ENCODE measurements at regions not wholly inside any gene's neighbourhood (a gene's known extent, or its start where the extent isn't known, plus 50 kb on each side); places are given as distances from the start of the nearest gene placed in this dataset.

DNA sequence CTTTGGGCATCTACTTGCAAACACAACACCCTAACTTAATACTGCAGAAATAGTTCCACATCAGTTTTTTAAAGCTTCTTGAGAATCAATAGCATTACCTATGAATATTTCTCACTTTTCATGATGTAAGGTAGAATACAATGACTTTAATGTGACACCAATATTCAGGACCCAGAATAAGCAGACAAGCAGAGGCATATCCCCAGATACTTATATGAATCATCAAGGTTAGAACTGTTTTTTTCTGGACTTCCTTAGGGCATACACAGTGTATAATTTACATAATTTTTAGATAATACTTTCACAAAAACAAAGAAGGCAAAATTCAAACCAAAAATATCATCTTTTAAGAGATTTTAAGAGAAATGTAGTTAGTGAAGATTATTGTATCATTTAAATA is 885.8 kb downstream of the FSCB start:
- Histone ChIP-seq H3K36me3 (ENCODE audit: insufficient read depth) (no peaks in the 10 kb centered on the region), H3K27ac (no peak overlapping the region), H3K79me2 (ENCODE audit: insufficient read depth, low read depth) (no peaks in the 10 kb centered on the region), H3K4me3 (IDR thresholded peaks at IDR 0.05; ENCODE audit: insufficient read depth, low read depth, low read length) (no peak overlapping the region), H3K4me2 (no peak overlapping the region), H2AFZ (ENCODE audit: low read depth) (no peak overlapping the region), H3K9ac (no peak overlapping the region), H3K27me3 (ENCODE audit: insufficient read depth, low read depth) (no peaks in the 10 kb centered on the region), H3K4me1 (ENCODE audit: low read depth, poor library complexity, severe bottlenecking) (peaks cover 3% of the 10 kb centered on the region), H4K20me1 (ENCODE audit: insufficient read depth) (no peaks in the 10 kb centered on the region)
- TF ChIP-seq, protein P1, sequence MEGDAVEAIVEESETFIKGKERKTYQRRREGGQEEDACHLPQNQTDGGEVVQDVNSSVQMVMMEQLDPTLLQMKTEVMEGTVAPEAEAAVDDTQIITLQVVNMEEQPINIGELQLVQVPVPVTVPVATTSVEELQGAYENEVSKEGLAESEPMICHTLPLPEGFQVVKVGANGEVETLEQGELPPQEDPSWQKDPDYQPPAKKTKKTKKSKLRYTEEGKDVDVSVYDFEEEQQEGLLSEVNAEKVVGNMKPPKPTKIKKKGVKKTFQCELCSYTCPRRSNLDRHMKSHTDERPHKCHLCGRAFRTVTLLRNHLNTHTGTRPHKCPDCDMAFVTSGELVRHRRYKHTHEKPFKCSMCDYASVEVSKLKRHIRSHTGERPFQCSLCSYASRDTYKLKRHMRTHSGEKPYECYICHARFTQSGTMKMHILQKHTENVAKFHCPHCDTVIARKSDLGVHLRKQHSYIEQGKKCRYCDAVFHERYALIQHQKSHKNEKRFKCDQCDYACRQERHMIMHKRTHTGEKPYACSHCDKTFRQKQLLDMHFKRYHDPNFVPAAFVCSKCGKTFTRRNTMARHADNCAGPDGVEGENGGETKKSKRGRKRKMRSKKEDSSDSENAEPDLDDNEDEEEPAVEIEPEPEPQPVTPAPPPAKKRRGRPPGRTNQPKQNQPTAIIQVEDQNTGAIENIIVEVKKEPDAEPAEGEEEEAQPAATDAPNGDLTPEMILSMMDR (conservative IDR thresholded peaks at IDR 0.05; ENCODE audit: low read depth, low read length) = no peak

DNA sequence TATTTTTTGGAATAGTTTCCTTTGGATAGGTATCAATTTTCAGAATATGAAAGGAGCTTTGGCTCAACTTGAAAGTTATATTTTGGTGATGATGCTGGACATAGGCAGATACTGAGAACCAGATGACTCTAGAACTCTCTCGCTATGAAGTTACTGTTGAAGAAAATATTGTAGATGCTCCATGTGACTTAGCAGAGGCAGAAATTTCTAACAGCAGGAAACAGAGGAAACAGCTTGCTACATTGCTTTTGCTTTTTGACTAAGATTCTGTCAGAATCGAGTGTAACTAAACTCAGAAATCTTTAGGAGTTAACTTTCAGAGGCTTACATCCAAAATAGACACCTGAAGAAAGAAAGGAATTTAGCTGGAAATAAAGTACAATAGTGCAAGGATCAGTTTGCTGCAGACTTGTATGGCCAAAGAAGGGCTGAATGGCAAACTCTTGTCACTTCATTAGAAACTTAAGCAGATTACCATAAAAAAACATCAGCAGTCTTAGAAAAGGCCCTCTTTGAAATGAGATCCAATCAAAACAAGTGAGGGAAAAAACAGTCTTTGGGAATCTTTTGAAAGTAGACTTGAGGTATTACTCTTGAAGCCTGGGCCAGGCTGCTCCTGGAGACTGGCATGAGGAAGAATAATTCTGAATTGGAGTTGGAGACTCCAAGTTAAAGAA is 911.8 kb downstream of the FSCB start:
- H3K9ac ChIP-seq = no peak overlapping the region
- H3K79me2 ChIP-seq (ENCODE audit: insufficient read depth, low read depth) = no peaks in the 10 kb centered on the region
- TF ChIP-seq, protein P1 (conservative IDR thresholded peaks at IDR 0.05; ENCODE audit: low read depth, low read length) = no peak
- H3K27me3 ChIP-seq (ENCODE audit: insufficient read depth, low read depth) = no peaks in the 10 kb centered on the region
- no peak overlapping the region for H3K27ac ChIP-seq
- H3K36me3 ChIP-seq (ENCODE audit: insufficient read depth) = no peaks in the 10 kb centered on the region
- H2AFZ ChIP-seq (ENCODE audit: low read depth) = no peak overlapping the region
- H3K4me1 ChIP-seq (ENCODE audit: low read depth, poor library complexity, severe bottlenecking) = no peaks in the 10 kb centered on the region
- no peak overlapping the region for H3K4me3 ChIP-seq (IDR thresholded peaks at IDR 0.05; ENCODE audit: insufficient read depth, low read depth, low read length)
- H3K4me2 ChIP-seq = no peak overlapping the region
- H4K20me1 ChIP-seq (ENCODE audit: insufficient read depth) = no peaks in the 10 kb centered on the region

DNA sequence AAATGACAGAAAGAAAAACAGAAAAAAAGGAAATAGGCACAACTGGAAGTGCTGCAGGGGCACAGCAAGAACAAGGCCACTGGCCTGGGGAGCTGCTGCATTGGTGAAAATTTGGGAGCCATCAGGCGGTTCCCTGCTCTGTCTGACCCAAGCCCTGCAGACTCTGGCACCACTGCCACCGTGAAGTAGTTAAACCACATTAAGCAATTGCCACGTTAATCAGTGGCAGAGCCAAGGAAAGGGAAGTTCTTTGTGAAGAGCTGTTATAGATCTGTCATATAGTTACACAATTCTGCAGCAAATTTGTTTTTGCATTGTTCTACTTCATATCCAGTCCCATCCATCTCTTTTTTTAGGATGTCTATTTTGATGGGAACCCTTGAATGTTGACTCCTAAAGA is 915.3 kb downstream of the FSCB start:
- Histone ChIP-seq H3K4me2 (no peak overlapping the region), H3K9ac (no peak overlapping the region), H3K4me1 (ENCODE audit: low read depth, poor library complexity, severe bottlenecking) (no peaks in the 10 kb centered on the region), H3K27ac (no peak overlapping the region), H3K79me2 (ENCODE audit: insufficient read depth, low read depth) (no peaks in the 10 kb centered on the region), H3K4me3 (IDR thresholded peaks at IDR 0.05; ENCODE audit: insufficient read depth, low read depth, low read length) (no peak overlapping the region), H3K27me3 (ENCODE audit: insufficient read depth, low read depth) (no peaks in the 10 kb centered on the region), H2AFZ (ENCODE audit: low read depth) (no peak overlapping the region), H3K36me3 (ENCODE audit: insufficient read depth) (no peaks in the 10 kb centered on the region), H4K20me1 (ENCODE audit: insufficient read depth) (no peaks in the 10 kb centered on the region)
- TF ChIP-seq, protein P1 (conservative IDR thresholded peaks at IDR 0.05; ENCODE audit: low read depth, low read length) = no peak

DNA sequence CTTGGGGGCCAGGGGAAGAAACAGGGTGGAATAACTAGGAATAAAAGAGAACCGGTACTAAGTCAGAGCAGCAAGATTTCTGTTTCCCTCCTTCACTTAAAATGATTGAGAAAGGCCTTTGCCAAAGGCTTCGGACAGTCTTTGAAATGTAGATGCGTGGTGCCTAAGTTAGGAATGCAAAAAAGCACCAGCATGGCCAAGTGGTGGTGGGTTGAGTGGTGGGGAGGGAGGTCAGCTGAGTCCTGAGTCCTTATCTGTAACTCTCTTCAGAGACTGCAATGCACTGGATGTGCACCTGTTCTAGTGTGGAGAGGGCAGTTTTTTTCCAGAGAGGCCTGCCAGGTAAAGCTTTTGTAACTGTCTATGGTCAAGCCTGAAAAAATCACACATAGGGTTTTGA is 919.9 kb downstream of the FSCB start:
- H4K20me1 ChIP-seq (ENCODE audit: insufficient read depth) = no peaks in the 10 kb centered on the region
- H3K27ac ChIP-seq = no peak overlapping the region
- H3K4me1 ChIP-seq (ENCODE audit: low read depth, poor library complexity, severe bottlenecking) = no peaks in the 10 kb centered on the region
- no peak overlapping the region for H2AFZ ChIP-seq (ENCODE audit: low read depth)
- TF ChIP-seq, protein P1 (conservative IDR thresholded peaks at IDR 0.05; ENCODE audit: low read depth, low read length) = no peak
- H3K4me3 ChIP-seq (IDR thresholded peaks at IDR 0.05; ENCODE audit: insufficient read depth, low read depth, low read length) = no peak overlapping the region
- H3K27me3 ChIP-seq (ENCODE audit: insufficient read depth, low read depth) = no peaks in the 10 kb centered on the region
- no peak overlapping the region for H3K4me2 ChIP-seq
- H3K36me3 ChIP-seq (ENCODE audit: insufficient read depth) = no peaks in the 10 kb centered on the region
- H3K79me2 ChIP-seq (ENCODE audit: insufficient read depth, low read depth) = no peaks in the 10 kb centered on the region
- H3K9ac ChIP-seq = no peak overlapping the region

Measured in KMS-11 (cell line).